Osteoblast (primary cell): ENCODE measurements at regions not wholly inside any gene's neighbourhood (a gene's known extent, or its start where the extent isn't known, plus 50 kb on each side); places are given as distances from the start of the nearest gene placed in this dataset.

ENCODE experiments used
- DNase-seq: peaks from one replicate; pipeline ENCODE4 v3.0.0; 2011; ENCODE audit warnings: low spot score, mixed read lengths; ENCODE audit not compliant: insufficient read length; ENCODE audit errors: missing footprints
- H2AFZ ChIP-seq: 2 replicates; pipeline ENCODE4 v1.6.0; 2011; ENCODE audit warnings: mild to moderate bottlenecking, low read length
- H3K27ac ChIP-seq: 2 replicates; pipeline ENCODE4 v1.5.1; 2011; ENCODE audit warnings: mild to moderate bottlenecking, low read depth, low read length, moderate library complexity
- H3K27me3 ChIP-seq: 2 replicates; pipeline ENCODE4 v1.6.0; 2012; ENCODE audit warnings: mild to moderate bottlenecking, control low read depth, inconsistent platforms, low read length, moderate library complexity; ENCODE audit not compliant: insufficient read depth
- H3K36me3 ChIP-seq: 2 replicates; pipeline ENCODE4 v1.5.1; 2011; ENCODE audit warnings: mild to moderate bottlenecking, low read length, control low read depth, moderate library complexity; ENCODE audit not compliant: insufficient read depth
- H3K4me1 ChIP-seq: 2 replicates; pipeline ENCODE4 v1.5.1; 2011; ENCODE audit warnings: mild to moderate bottlenecking, low read length, control low read depth, moderate library complexity; ENCODE audit not compliant: insufficient read depth
- H3K4me2 ChIP-seq: 2 replicates; pipeline ENCODE4 v1.6.0; 2011; ENCODE audit warnings: mild to moderate bottlenecking, low read length; ENCODE audit not compliant: insufficient read depth
- H3K4me3 ChIP-seq: fragments of 200-600 bp; sonication (generic); 3 replicates; pipeline ENCODE4 v1.5.1; 2012; ENCODE audit warnings: mild to moderate bottlenecking, low read length, inconsistent platforms; ENCODE audit not compliant: insufficient read depth
- H3K79me2 ChIP-seq: 2 replicates; pipeline ENCODE4 v1.6.0; 2012; ENCODE audit warnings: mild to moderate bottlenecking, low read length, control low read depth, inconsistent platforms; ENCODE audit not compliant: insufficient read depth
- H3K9me3 ChIP-seq: 2 replicates; pipeline ENCODE4 v1.5.1; 2011; ENCODE audit warnings: low read depth, low read length, control low read depth
- H4K20me1 ChIP-seq: 2 replicates; pipeline ENCODE4 v1.6.0; 2012; ENCODE audit warnings: mild to moderate bottlenecking, low read length, control low read depth; ENCODE audit not compliant: insufficient read depth
- TF ChIP-seq, protein P1 (sequence below): IDR thresholded peaks from 2 replicates; pipeline ENCODE4 v1.5.1; 2011; ENCODE audit warnings: mild to moderate bottlenecking, low read depth, low read length, moderate library complexity; ENCODE audit errors: extremely low read depth

GRCh38 chr2:38463752-38464151 lies 86.7 kb upstream of the ATL2 start:
- Histone ChIP-seq H4K20me1 (no peaks in the 10 kb centered on the region), H3K79me2 (no peaks in the 10 kb centered on the region), H3K4me3 (no peak overlapping the region), H3K4me2 (no peak overlapping the region), H3K27me3 (peaks cover 19% of the 10 kb centered on the region), H3K27ac (no peak overlapping the region), H3K4me1 (no peaks in the 10 kb centered on the region), H2AFZ (no peak overlapping the region), H3K9me3 (no peaks in the 10 kb centered on the region), H3K36me3 (no peaks in the 10 kb centered on the region)
- DNase-seq: no peak
- TF ChIP-seq, protein P1, sequence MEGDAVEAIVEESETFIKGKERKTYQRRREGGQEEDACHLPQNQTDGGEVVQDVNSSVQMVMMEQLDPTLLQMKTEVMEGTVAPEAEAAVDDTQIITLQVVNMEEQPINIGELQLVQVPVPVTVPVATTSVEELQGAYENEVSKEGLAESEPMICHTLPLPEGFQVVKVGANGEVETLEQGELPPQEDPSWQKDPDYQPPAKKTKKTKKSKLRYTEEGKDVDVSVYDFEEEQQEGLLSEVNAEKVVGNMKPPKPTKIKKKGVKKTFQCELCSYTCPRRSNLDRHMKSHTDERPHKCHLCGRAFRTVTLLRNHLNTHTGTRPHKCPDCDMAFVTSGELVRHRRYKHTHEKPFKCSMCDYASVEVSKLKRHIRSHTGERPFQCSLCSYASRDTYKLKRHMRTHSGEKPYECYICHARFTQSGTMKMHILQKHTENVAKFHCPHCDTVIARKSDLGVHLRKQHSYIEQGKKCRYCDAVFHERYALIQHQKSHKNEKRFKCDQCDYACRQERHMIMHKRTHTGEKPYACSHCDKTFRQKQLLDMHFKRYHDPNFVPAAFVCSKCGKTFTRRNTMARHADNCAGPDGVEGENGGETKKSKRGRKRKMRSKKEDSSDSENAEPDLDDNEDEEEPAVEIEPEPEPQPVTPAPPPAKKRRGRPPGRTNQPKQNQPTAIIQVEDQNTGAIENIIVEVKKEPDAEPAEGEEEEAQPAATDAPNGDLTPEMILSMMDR: no peak

GRCh38 chr2:38462121-38462661 lies 85.1 kb upstream of the ATL2 start:
- no peak overlapping the region for H3K27ac ChIP-seq
- H3K79me2 ChIP-seq: no peaks in the 10 kb centered on the region

DNA sequence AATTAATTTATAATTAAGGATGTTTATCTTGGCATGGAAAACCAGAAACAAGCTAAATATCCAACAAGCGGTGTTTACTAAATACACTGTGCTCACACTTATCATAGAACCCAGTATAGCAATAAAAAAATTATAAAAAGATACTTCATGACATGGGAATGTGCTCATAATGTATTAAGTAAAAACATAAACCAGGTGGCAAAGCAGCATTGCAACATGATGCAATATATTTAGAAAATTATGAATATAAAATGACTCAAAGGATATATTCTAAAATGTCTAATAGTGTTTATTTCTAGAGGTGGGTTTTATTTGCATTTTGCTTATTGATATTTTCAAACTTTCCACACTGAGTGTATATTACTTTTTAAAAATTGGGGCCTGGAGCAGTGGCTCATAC lies 84.4 kb upstream of the ATL2 start:
- no peak overlapping the region for H3K27ac ChIP-seq

More at GRCh38 chr2:38462121-38462661, 85.1 kb upstream of the ATL2 start:
- H3K9me3 ChIP-seq: no peaks in the 10 kb centered on the region
- no peak overlapping the region for H3K4me3 ChIP-seq
- TF ChIP-seq, protein P1: no peak
- H3K36me3 ChIP-seq: no peaks in the 10 kb centered on the region
- no peaks in the 10 kb centered on the region for H3K4me1 ChIP-seq
- no peaks in the 10 kb centered on the region for H4K20me1 ChIP-seq
- peaks cover 24% of the 10 kb centered on the region for H3K27me3 ChIP-seq
- no peak overlapping the region for H2AFZ ChIP-seq
- no peak overlapping the region for H3K4me2 ChIP-seq
- peak; percentile 95 for DNase-seq

DNA sequence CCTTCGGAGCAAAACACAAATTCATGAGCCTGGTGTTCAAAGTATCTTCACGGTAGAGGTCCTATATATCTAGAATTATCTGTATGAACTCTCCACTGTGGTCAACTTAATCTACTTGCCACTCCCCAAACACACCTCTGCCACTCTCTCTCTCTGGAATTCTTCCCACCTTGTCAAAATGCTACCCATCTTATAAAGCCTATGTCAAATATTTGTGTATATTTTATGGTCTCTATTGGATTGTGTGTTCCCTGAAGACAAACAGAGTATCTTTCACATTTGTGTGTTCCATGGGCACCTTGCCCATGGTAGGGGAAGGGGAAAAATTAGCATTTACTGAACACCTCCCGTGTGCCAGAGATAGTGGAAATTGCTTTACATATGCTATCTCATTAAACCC lies 83.2 kb upstream of the ATL2 start:
- Histone ChIP-seq H3K79me2 (no peaks in the 10 kb centered on the region), H2AFZ (no peak overlapping the region), H3K4me1 (no peaks in the 10 kb centered on the region), H3K4me2 (no peak overlapping the region), H3K9me3 (no peaks in the 10 kb centered on the region), H3K4me3 (no peak overlapping the region), H3K27me3 (peaks cover 26% of the 10 kb centered on the region), H3K27ac (no peak overlapping the region), H3K36me3 (no peaks in the 10 kb centered on the region), H4K20me1 (no peaks in the 10 kb centered on the region)
- DNase-seq: no peak
- TF ChIP-seq, protein P1: no peak

More for the DNA sequence above, 84.4 kb upstream of the ATL2 start:
- Histone ChIP-seq H3K9me3 (no peaks in the 10 kb centered on the region), H4K20me1 (no peaks in the 10 kb centered on the region), H2AFZ (no peak overlapping the region), H3K4me2 (no peak overlapping the region), H3K27me3 (peaks cover 22% of the 10 kb centered on the region), H3K4me1 (no peaks in the 10 kb centered on the region), H3K79me2 (no peaks in the 10 kb centered on the region), H3K36me3 (no peaks in the 10 kb centered on the region), H3K4me3 (no peak overlapping the region)
- TF ChIP-seq, protein P1: no peak
- no peak for DNase-seq
